ENCODE measurements at regions not wholly inside any gene's neighbourhood (a gene's known extent, or its start where the extent isn't known, plus 50 kb on each side); places are given as distances from the start of the nearest gene placed in this dataset.

- TF ChIP-seq EZH2phosphoT487 (IDR thresholded peaks at IDR 0.05; ENCODE audit: unreplicated experiment) (no peak), EZH2 (IDR thresholded peaks at IDR 0.05; ENCODE audit: low read depth, unreplicated experiment) (no peak)
Observed at GRCh38 chr16:54991525-54991924, 60.9 kb downstream of the IRX5 start.
